Hepatocyte (in vitro differentiated cells): ENCODE measurements at regions not wholly inside any gene's neighbourhood (a gene's known extent, or its start where the extent isn't known, plus 50 kb on each side); places are given as distances from the start of the nearest gene placed in this dataset.

Experiments
- DNase-seq: peaks from one replicate; pipeline ENCODE4 v3.0.0-alpha.2; 2016; ENCODE audit warnings: low spot score
- H2AFZ ChIP-seq: fragments of 200-600 bp; sonication (generic); 2 replicates; pipeline ENCODE4 v1.6.0; 2016; ENCODE audit warnings: antibody characterized with exemption, mild to moderate bottlenecking
- H3K27ac ChIP-seq: fragments of 200-600 bp; sonication (generic); 2 replicates; pipeline ENCODE4 v1.5.1; 2016; ENCODE audit warnings: mild to moderate bottlenecking
- H3K27me3 ChIP-seq: fragments of 200-600 bp; sonication (generic); 2 replicates; pipeline ENCODE4 v1.6.1; 2016
- H3K36me3 ChIP-seq: fragments of 200-600 bp; sonication (generic); replicated peaks from 2 replicates; pipeline ENCODE4 v1.5.1; 2016; ENCODE audit warnings: low read depth; ENCODE audit not compliant: insufficient read depth
- H3K4me1 ChIP-seq: fragments of 200-600 bp; sonication (generic); 2 replicates; pipeline ENCODE4 v1.5.1; 2016; ENCODE audit warnings: mild to moderate bottlenecking, moderate library complexity; ENCODE audit not compliant: insufficient read depth
- H3K4me2 ChIP-seq: fragments of 200-600 bp; sonication (generic); 2 replicates; pipeline ENCODE4 v1.6.0; 2016
- H3K4me3 ChIP-seq: fragments of 200-600 bp; sonication (generic); 2 replicates; pipeline ENCODE4 v1.5.1; 2016; ENCODE audit warnings: mild to moderate bottlenecking
- H3K79me2 ChIP-seq: fragments of 200-600 bp; sonication (generic); 2 replicates; pipeline ENCODE4 v1.6.0; 2017; ENCODE audit warnings: mild to moderate bottlenecking
- H3K9me2 ChIP-seq: fragments of 200-600 bp; sonication (generic); replicated peaks from 2 replicates; pipeline ENCODE4 v1.6.0; 2017; ENCODE audit warnings: mild to moderate bottlenecking; ENCODE audit not compliant: insufficient read depth
- H3K9me3 ChIP-seq: fragments of 200-600 bp; sonication (generic); 2 replicates; pipeline ENCODE4 v1.5.1; 2016; ENCODE audit warnings: low read depth, mild to moderate bottlenecking
- H4K20me1 ChIP-seq: fragments of 200-600 bp; sonication (generic); 2 replicates; pipeline ENCODE4 v1.6.0; 2016; ENCODE audit warnings: mild to moderate bottlenecking; ENCODE audit not compliant: insufficient read depth, poor library complexity, severe bottlenecking
- EZH2 ChIP-seq: fragments of 200-600 bp; sonication (generic); IDR thresholded peaks from 2 replicates; pipeline ENCODE4 v1.6.1; 2016; ENCODE audit warnings: antibody characterized with exemption, mild to moderate bottlenecking, borderline replicate concordance
- EZH2phosphoT487 ChIP-seq: fragments of 200-600 bp; sonication (generic); IDR thresholded peaks from one replicate; pipeline ENCODE4 v1.6.1; 2018; ENCODE audit warnings: antibody characterized with exemption, mild to moderate bottlenecking, low read depth, moderate library complexity; ENCODE audit not compliant: unreplicated experiment, severe bottlenecking
- WGBS: methylation state at CpG from one replicate; pipeline ENCODE4 v1.1.6; 2016; ENCODE audit warnings: low lambda C conversion rate; ENCODE audit errors: missing lambda C conversion rate; 5-methylcytosine and 5-hydroxymethylcytosine counted together
- TF ChIP-seq, protein P1 (sequence below): fragments of 200-600 bp; sonication (generic); IDR thresholded peaks from 2 replicates; pipeline ENCODE4 v1.5.1; 2016; ENCODE audit warnings: antibody characterized with exemption, mild to moderate bottlenecking; ENCODE audit not compliant: poor library complexity

DNA sequence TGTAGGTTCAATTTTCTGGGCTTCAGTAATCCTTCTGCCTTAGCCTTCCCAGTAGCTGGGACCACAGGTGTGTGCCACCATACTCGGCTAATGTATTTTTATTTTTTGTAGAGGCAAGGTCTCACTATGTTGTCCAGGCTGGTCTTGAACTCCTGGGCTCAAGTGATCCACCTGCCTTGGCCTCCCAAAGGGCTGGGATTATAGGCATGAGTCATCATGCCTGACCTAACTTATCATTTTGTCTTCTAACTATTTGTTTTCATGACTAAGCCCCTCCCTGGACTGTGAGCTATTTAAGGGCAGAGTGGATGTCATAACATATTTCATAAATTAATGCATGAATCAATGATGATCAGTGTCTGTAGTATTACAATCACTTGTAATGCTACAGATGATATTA lies 56.1 kb upstream of the PIAS1 start:
- Histone ChIP-seq H3K9me3 (no peaks in the 10 kb centered on the region), H2AFZ (no peak overlapping the region), H3K4me2 (no peak overlapping the region), H4K20me1 (no peaks in the 10 kb centered on the region), H3K9me2 (no peaks in the 10 kb centered on the region), H3K27me3 (no peaks in the 10 kb centered on the region), H3K79me2 (no peaks in the 10 kb centered on the region), H3K4me1 (peaks cover 4% of the 10 kb centered on the region), H3K36me3 (no peaks in the 10 kb centered on the region), H3K4me3 (no peak overlapping the region), H3K27ac (peak overlapping the region; percentile 12)
- no peak for DNase-seq
- TF ChIP-seq EZH2 (no peak), EZH2phosphoT487 (no peak)
- TF ChIP-seq, protein P1, sequence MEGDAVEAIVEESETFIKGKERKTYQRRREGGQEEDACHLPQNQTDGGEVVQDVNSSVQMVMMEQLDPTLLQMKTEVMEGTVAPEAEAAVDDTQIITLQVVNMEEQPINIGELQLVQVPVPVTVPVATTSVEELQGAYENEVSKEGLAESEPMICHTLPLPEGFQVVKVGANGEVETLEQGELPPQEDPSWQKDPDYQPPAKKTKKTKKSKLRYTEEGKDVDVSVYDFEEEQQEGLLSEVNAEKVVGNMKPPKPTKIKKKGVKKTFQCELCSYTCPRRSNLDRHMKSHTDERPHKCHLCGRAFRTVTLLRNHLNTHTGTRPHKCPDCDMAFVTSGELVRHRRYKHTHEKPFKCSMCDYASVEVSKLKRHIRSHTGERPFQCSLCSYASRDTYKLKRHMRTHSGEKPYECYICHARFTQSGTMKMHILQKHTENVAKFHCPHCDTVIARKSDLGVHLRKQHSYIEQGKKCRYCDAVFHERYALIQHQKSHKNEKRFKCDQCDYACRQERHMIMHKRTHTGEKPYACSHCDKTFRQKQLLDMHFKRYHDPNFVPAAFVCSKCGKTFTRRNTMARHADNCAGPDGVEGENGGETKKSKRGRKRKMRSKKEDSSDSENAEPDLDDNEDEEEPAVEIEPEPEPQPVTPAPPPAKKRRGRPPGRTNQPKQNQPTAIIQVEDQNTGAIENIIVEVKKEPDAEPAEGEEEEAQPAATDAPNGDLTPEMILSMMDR: no peak
- 92% methylated on average over 1 of the region's 1 CpG for WGBS

DNA sequence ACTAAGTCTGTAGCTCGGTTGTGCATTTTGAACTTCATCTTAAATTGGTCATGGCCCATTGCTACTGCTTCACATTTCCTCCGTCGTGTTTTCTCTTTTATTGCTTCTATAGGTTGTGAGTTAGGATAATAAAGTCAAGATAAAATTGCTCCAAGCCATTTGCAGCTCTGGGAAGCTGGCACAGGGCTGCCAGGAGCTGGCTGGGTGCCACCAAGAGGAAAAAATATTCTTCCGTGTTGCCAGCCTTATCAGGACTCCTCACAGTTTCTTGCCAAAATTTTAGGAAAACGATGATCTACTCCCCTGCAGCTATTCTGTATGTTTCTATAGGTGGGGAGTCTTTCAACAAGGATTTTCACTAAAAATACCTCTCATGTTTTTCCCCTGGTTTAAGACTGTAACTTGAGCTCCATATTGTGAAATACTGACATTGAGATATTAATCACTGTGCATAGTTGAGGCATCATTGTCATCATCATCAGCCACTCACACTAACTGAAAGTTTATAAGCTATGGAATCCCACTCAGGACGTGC lies 55.4 kb upstream of the PIAS1 start:
- H3K36me3 ChIP-seq: no peaks in the 10 kb centered on the region
- no peaks in the 10 kb centered on the region for H3K9me3 ChIP-seq
- H3K9me2 ChIP-seq: no peaks in the 10 kb centered on the region
- no peak overlapping the region for H3K4me3 ChIP-seq
- 58% methylated on average over 6 of the region's 6 CpGs for WGBS
- H3K27ac ChIP-seq: peak overlapping the region; percentile 12
- no peak for DNase-seq
- no peaks in the 10 kb centered on the region for H3K79me2 ChIP-seq
- TF ChIP-seq, protein P1: no peak
- TF ChIP-seq EZH2phosphoT487 (no peak), EZH2 (no peak)
- H3K27me3 ChIP-seq: no peaks in the 10 kb centered on the region
- H3K4me1 ChIP-seq: peaks cover 4% of the 10 kb centered on the region
- no peak overlapping the region for H2AFZ ChIP-seq
- no peaks in the 10 kb centered on the region for H4K20me1 ChIP-seq
- H3K4me2 ChIP-seq: peak overlapping the region; percentile 33

DNA sequence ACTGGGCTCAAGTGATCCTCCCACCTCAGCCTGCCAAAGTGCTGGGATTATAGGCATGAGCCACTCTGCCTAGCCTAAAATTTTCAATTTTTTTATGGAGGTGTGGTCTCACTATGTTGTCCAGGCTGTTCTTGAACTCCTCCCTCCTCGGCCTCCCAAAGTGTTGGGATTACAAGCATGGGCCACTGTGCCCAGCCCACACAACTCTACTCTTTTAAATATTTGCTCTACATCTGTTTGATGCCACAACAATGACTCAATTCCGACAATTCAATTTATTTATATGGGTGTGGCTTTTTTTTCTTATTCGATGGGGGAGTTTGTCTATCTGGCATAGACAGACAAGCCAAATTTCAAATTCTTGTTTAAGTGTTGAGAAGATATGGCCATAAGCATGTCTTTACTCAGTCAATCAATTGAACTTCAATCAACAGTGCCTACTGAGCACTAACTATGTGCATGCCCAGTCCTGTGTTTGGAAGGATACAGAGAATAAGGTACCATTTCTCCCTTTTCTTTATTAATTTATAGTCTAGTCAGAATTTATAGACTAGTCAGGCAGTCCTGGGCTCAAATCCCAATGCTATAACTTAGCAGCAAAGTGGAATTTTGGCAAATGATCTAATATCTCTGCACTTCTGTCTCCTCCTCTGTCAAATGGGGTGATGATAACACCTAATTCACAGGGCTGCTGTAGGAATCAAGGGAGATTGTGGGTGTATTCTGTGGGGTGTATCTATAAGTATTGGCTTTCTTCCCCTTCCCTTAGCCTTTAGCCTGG lies 54.6 kb upstream of the PIAS1 start:
- H4K20me1 ChIP-seq: no peaks in the 10 kb centered on the region
- H3K9me3 ChIP-seq: no peaks in the 10 kb centered on the region
- peak overlapping the region; percentile 12 for H3K27ac ChIP-seq
- no peaks in the 10 kb centered on the region for H3K36me3 ChIP-seq
- H2AFZ ChIP-seq: no peak overlapping the region
- H3K4me3 ChIP-seq: no peak overlapping the region
- no peak overlapping the region for H3K4me2 ChIP-seq
- TF ChIP-seq EZH2phosphoT487: no peak
- TF ChIP-seq, protein P1: no peak
- no peak for TF ChIP-seq EZH2
- no peak for DNase-seq
- H3K79me2 ChIP-seq: no peaks in the 10 kb centered on the region
- WGBS: 95% methylated on average over 3 of the region's 3 CpGs
- H3K4me1 ChIP-seq: peaks cover 4% of the 10 kb centered on the region
- no peaks in the 10 kb centered on the region for H3K9me2 ChIP-seq
- H3K27me3 ChIP-seq: no peaks in the 10 kb centered on the region

DNA sequence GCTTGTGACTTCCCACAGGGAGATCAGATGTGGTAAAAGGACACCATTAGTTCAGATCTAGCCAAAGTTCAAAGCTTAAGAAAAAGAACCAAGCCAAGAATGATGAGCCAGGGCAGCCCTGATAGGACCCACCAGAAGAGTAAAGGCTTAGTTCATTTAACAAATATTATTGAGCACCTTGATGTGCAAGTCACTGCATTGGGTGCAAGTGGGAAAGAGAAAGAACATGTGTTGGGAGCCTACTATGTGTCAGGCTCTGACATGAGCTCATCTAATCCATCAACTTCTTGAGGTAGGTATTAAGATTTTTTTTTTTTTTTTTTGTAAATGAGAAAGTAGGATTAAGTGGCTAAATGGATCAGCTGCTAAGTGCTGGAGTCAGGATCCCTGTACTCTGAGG lies 53.4 kb upstream of the PIAS1 start:
- no peaks in the 10 kb centered on the region for H3K36me3 ChIP-seq
- H3K4me1 ChIP-seq: peaks cover 4% of the 10 kb centered on the region
- TF ChIP-seq EZH2phosphoT487: no peak
- no peak for TF ChIP-seq EZH2
- TF ChIP-seq, protein P1: no peak
- H3K4me2 ChIP-seq: no peak overlapping the region
- no peaks in the 10 kb centered on the region for H3K79me2 ChIP-seq
- H3K9me3 ChIP-seq: no peaks in the 10 kb centered on the region
- no peak overlapping the region for H2AFZ ChIP-seq
- no peaks in the 10 kb centered on the region for H3K27me3 ChIP-seq
- H3K9me2 ChIP-seq: no peaks in the 10 kb centered on the region
- DNase-seq: no peak
- H3K27ac ChIP-seq: no peak overlapping the region
- H4K20me1 ChIP-seq: no peaks in the 10 kb centered on the region
- H3K4me3 ChIP-seq: no peak overlapping the region
